ENCODE measurements at regions not wholly inside any gene's neighbourhood (a gene's known extent, or its start where the extent isn't known, plus 50 kb on each side); places are given as distances from the start of the nearest gene placed in this dataset.

GRCh38 chr7:96599288-96599936 is 110.2 kb downstream of the SEM1 start:
- H3K27ac ChIP-seq, result no peak overlapping the region
- H3K36me3 ChIP-seq, result no peaks in the 10 kb centered on the region
- H3K4me2 ChIP-seq, result no peak overlapping the region
- H3K27me3 ChIP-seq, result no peaks in the 10 kb centered on the region
- no peak for TF ChIP-seq Cebpa-rat (IDR thresholded peaks at IDR 0.05)
- H3K9ac ChIP-seq, result no peak overlapping the region
- no peaks in the 10 kb centered on the region for H3K4me1 ChIP-seq
- H3K4me3 ChIP-seq, result no peak overlapping the region
- no peaks in the 10 kb centered on the region for H3K9me3 ChIP-seq (replicated peaks in 1 of 11)
- H4K20me1 ChIP-seq, result no peaks in the 10 kb centered on the region

- Histone ChIP-seq H3K4me3 (no peak overlapping the region), H3K9me3 (replicated peaks in 1 of 11) (no peaks in the 10 kb centered on the region), H4K20me1 (no peaks in the 10 kb centered on the region), H3K9ac (no peak overlapping the region), H3K4me2 (no peak overlapping the region), H3K4me1 (no peaks in the 10 kb centered on the region), H3K36me3 (no peaks in the 10 kb centered on the region), H3K27me3 (no peaks in the 10 kb centered on the region), H3K27ac (no peak overlapping the region)
- TF ChIP-seq Cebpa-rat (IDR thresholded peaks at IDR 0.05), result no peak
Measured at GRCh38 chr7:96598421-96598820, 111.2 kb downstream of the SEM1 start.

- H3K9ac ChIP-seq, result no peak overlapping the region
- H3K36me3 ChIP-seq, result no peaks in the 10 kb centered on the region
- no peaks in the 10 kb centered on the region for H3K4me1 ChIP-seq
- H3K4me2 ChIP-seq, result no peak overlapping the region
- no peaks in the 10 kb centered on the region for H3K27me3 ChIP-seq
- TF ChIP-seq Cebpa-rat (IDR thresholded peaks at IDR 0.05), result no peak
- H3K9me3 ChIP-seq (replicated peaks in 1 of 11), result no peaks in the 10 kb centered on the region
- H4K20me1 ChIP-seq, result no peaks in the 10 kb centered on the region
- no peak overlapping the region for H3K4me3 ChIP-seq
- H3K27ac ChIP-seq, result no peak overlapping the region
Measured at GRCh38 chr7:96596120-96596826, 113.4 kb downstream of the SEM1 start.

- no peak overlapping the region for H3K4me2 ChIP-seq
- H3K9ac ChIP-seq, result no peak overlapping the region
- H3K9me3 ChIP-seq (replicated peaks in 1 of 11), result no peaks in the 10 kb centered on the region
- H3K4me1 ChIP-seq, result no peaks in the 10 kb centered on the region
- TF ChIP-seq Cebpa-rat (IDR thresholded peaks at IDR 0.05), result no peak
- no peaks in the 10 kb centered on the region for H4K20me1 ChIP-seq
- no peak overlapping the region for H3K27ac ChIP-seq
- no peaks in the 10 kb centered on the region for H3K36me3 ChIP-seq
- H3K27me3 ChIP-seq, result no peaks in the 10 kb centered on the region
- no peak overlapping the region for H3K4me3 ChIP-seq
Measured at GRCh38 chr7:96591900-96592676, 117.6 kb downstream of the SEM1 start.

- H3K4me1 ChIP-seq, result no peaks in the 10 kb centered on the region
- H3K36me3 ChIP-seq, result no peaks in the 10 kb centered on the region
- no peak overlapping the region for H3K4me3 ChIP-seq
- H3K9ac ChIP-seq, result no peak overlapping the region
- H3K9me3 ChIP-seq (replicated peaks in 1 of 11), result no peaks in the 10 kb centered on the region
- H3K4me2 ChIP-seq, result no peak overlapping the region
- H4K20me1 ChIP-seq, result no peaks in the 10 kb centered on the region
- no peak overlapping the region for H3K27ac ChIP-seq
- no peak for TF ChIP-seq Cebpa-rat (IDR thresholded peaks at IDR 0.05)
- H3K27me3 ChIP-seq, result no peaks in the 10 kb centered on the region
Measured at GRCh38 chr7:96591159-96591899, 118.3 kb downstream of the SEM1 start.

- Histone ChIP-seq H4K20me1 (no peaks in the 10 kb centered on the region), H3K27me3 (no peaks in the 10 kb centered on the region), H3K4me1 (no peaks in the 10 kb centered on the region), H3K4me3 (no peak overlapping the region), H3K4me2 (no peak overlapping the region), H3K27ac (no peak overlapping the region), H3K9ac (no peak overlapping the region), H3K36me3 (no peaks in the 10 kb centered on the region), H3K9me3 (replicated peaks in 1 of 11) (no peaks in the 10 kb centered on the region)
- TF ChIP-seq Cebpa-rat (IDR thresholded peaks at IDR 0.05), result no peak
Measured at GRCh38 chr7:96589038-96589437, 120.6 kb downstream of the SEM1 start.

- H3K9ac ChIP-seq, result no peak overlapping the region
- H3K4me3 ChIP-seq, result no peak overlapping the region
- H3K4me1 ChIP-seq, result no peaks in the 10 kb centered on the region
- no peaks in the 10 kb centered on the region for H4K20me1 ChIP-seq
- no peak for TF ChIP-seq Cebpa-rat (IDR thresholded peaks at IDR 0.05)
- H3K4me2 ChIP-seq, result no peak overlapping the region
- H3K9me3 ChIP-seq (replicated peaks in 1 of 11), result no peaks in the 10 kb centered on the region; a peak in 1 of 22 replicates
- no peaks in the 10 kb centered on the region for H3K27me3 ChIP-seq
- H3K36me3 ChIP-seq, result no peaks in the 10 kb centered on the region
- H3K27ac ChIP-seq, result no peak overlapping the region
Measured at GRCh38 chr7:96579119-96579518, 130.5 kb downstream of the SEM1 start.

GRCh38 chr7:96578606-96579005 is 131.0 kb downstream of the SEM1 start:
- no peak overlapping the region for H3K27ac ChIP-seq
- no peak for TF ChIP-seq Cebpa-rat (IDR thresholded peaks at IDR 0.05)
- H3K4me3 ChIP-seq, result no peak overlapping the region
- no peaks in the 10 kb centered on the region for H3K4me1 ChIP-seq
- no peak overlapping the region for H3K4me2 ChIP-seq
- H3K36me3 ChIP-seq, result no peaks in the 10 kb centered on the region
- no peak overlapping the region for H3K9ac ChIP-seq
- H3K27me3 ChIP-seq, result no peaks in the 10 kb centered on the region
- H3K9me3 ChIP-seq (replicated peaks in 1 of 11), result no peaks in the 10 kb centered on the region; a peak in 1 of 22 replicates
- H4K20me1 ChIP-seq, result no peaks in the 10 kb centered on the region

- Histone ChIP-seq H3K27me3 (no peaks in the 10 kb centered on the region), H3K36me3 (no peaks in the 10 kb centered on the region), H3K4me3 (no peak overlapping the region), H3K4me1 (no peaks in the 10 kb centered on the region), H4K20me1 (no peaks in the 10 kb centered on the region), H3K9ac (no peak overlapping the region), H3K9me3 (replicated peaks in 1 of 11) (no peaks in the 10 kb centered on the region), H3K4me2 (no peak overlapping the region), H3K27ac (no peak overlapping the region)
- TF ChIP-seq Cebpa-rat (IDR thresholded peaks at IDR 0.05), result no peak
Measured at GRCh38 chr7:96563409-96563808, 146.2 kb downstream of the SEM1 start.
